ENCODE measurements at regions not wholly inside any gene's neighbourhood (a gene's known extent, or its start where the extent isn't known, plus 50 kb on each side); places are given as distances from the start of the nearest gene placed in this dataset.

GRCh38 chr4:79772510-79772909 is 300.5 kb downstream of the ANTXR2 start:
- no peak for TF ChIP-seq CTCF (IDR thresholded peaks at IDR 0.05; ENCODE audit: low read depth, low read length)

GRCh38 chr4:79764120-79764519 is 308.9 kb downstream of the ANTXR2 start:
- TF ChIP-seq CTCF (IDR thresholded peaks at IDR 0.05; ENCODE audit: low read depth, low read length), result no peak
- DNase-seq (ENCODE audit: extremely low read depth, low read depth), result no peak

More at GRCh38 chr4:79772510-79772909, 300.5 kb downstream of the ANTXR2 start:
- no peak for DNase-seq (ENCODE audit: extremely low read depth, low read depth)

- no peak for DNase-seq (ENCODE audit: extremely low read depth, low read depth)
- TF ChIP-seq CTCF (IDR thresholded peaks at IDR 0.05; ENCODE audit: low read depth, low read length), result no peak
These were observed 309.4 kb downstream of the ANTXR2 start for GRCh38 chr4:79763486-79764075.

GRCh38 chr4:79759793-79760192 is 313.2 kb downstream of the ANTXR2 start:
- TF ChIP-seq CTCF (IDR thresholded peaks at IDR 0.05; ENCODE audit: low read depth, low read length), result no peak
- DNase-seq (ENCODE audit: extremely low read depth, low read depth), result no peak

GRCh38 chr4:79757600-79757999 is 315.4 kb downstream of the ANTXR2 start:
- no peak for TF ChIP-seq CTCF (IDR thresholded peaks at IDR 0.05; ENCODE audit: low read depth, low read length)
- DNase-seq (ENCODE audit: extremely low read depth, low read depth), result no peak

GRCh38 chr4:79756140-79756895 is 316.7 kb downstream of the ANTXR2 start:
- no peak for TF ChIP-seq CTCF (IDR thresholded peaks at IDR 0.05; ENCODE audit: low read depth, low read length)
- DNase-seq (ENCODE audit: extremely low read depth, low read depth), result no peak

GRCh38 chr4:79748835-79749234 is 324.2 kb downstream of the ANTXR2 start:
- no peak for TF ChIP-seq CTCF (IDR thresholded peaks at IDR 0.05; ENCODE audit: low read depth, low read length)
- no peak for DNase-seq (ENCODE audit: extremely low read depth, low read depth)
